Nephron (organoid): ENCODE measurements at regions not wholly inside any gene's neighbourhood (a gene's known extent, or its start where the extent isn't known, plus 50 kb on each side); places are given as distances from the start of the nearest gene placed in this dataset.

Experiments
- H3K27ac Mint-ChIP-seq, 3 experiments: 2 replicates each; pipeline ENCODE4 v1.8.0; 2020; ENCODE audit warnings: mixed read lengths in 3 of 3, mild to moderate bottlenecking in 2 of 3, moderate library complexity in 1 of 3
- H3K27me3 Mint-ChIP-seq: 2 replicates; pipeline ENCODE4 v1.8.0; 2021; ENCODE audit warnings: low read depth, mild to moderate bottlenecking, moderate library complexity, mixed read lengths
- H3K36me3 Mint-ChIP-seq: 2 replicates; pipeline ENCODE4 v1.8.0; 2020; ENCODE audit warnings: low read depth, mixed read lengths
- H3K4me1 Mint-ChIP-seq: 2 replicates; pipeline ENCODE4 v1.8.0; 2020; ENCODE audit warnings: mixed read lengths
- H3K4me3 Mint-ChIP-seq, 3 experiments: 2 replicates each; pipeline ENCODE4 v1.8.0; 2020; ENCODE audit warnings: mild to moderate bottlenecking in 3 of 3, mixed read lengths in 3 of 3, moderate library complexity in 2 of 3
- H3K9me3 Mint-ChIP-seq: 2 replicates; pipeline ENCODE4 v1.8.0; 2020; ENCODE audit warnings: mixed read lengths
- CTCF ChIP-seq, 3 experiments: fragments of 200-600 bp; sonication (generic); IDR thresholded peaks; one replicate each; pipeline ENCODE4 v1.5.0; 2021; ENCODE audit warnings: antibody characterized with exemption in 3 of 3; ENCODE audit not compliant: unreplicated experiment in 3 of 3

- TF ChIP-seq CTCF (IDR thresholded peaks at IDR 0.05; ENCODE audit: unreplicated experiment in 3 of 3): no peak
- Mint-ChIP-seq H3K36me3 (no peaks in the 10 kb centered on the region), H3K4me3 (no peak overlapping the region), H3K27me3 (no peaks in the 10 kb centered on the region), H3K4me1 (peaks cover 4% of the 10 kb centered on the region), H3K27ac (peak overlapping the region in 2 of 3 experiments; percentile 24 to 26), H3K9me3 (no peaks in the 10 kb centered on the region)
Measured at GRCh38 chr3:159584421-159584820, 404.2 kb upstream of the IL12A start.

- Mint-ChIP-seq H3K36me3 (no peaks in the 10 kb centered on the region), H3K27me3 (no peaks in the 10 kb centered on the region), H3K4me3 (no peak overlapping the region), H3K27ac (no peak overlapping the region), H3K9me3 (no peaks in the 10 kb centered on the region), H3K4me1 (no peaks in the 10 kb centered on the region)
- peak; percentile 58 to 68 (median 62) for TF ChIP-seq CTCF (IDR thresholded peaks at IDR 0.05; ENCODE audit: unreplicated experiment in 3 of 3)
Measured at GRCh38 chr3:159586571-159587202, 401.9 kb upstream of the IL12A start.

- Mint-ChIP-seq H3K9me3 (peaks cover 9% of the 10 kb centered on the region), H3K4me1 (no peaks in the 10 kb centered on the region), H3K36me3 (no peaks in the 10 kb centered on the region), H3K27ac (no peak overlapping the region), H3K4me3 (no peak overlapping the region), H3K27me3 (peaks cover 4% of the 10 kb centered on the region)
- TF ChIP-seq CTCF (IDR thresholded peaks at IDR 0.05; ENCODE audit: unreplicated experiment in 3 of 3): no peak
Measured at GRCh38 chr3:159593927-159594605, 394.6 kb upstream of the IL12A start.

- Mint-ChIP-seq H3K4me1 (no peaks in the 10 kb centered on the region), H3K36me3 (peaks cover 8% of the 10 kb centered on the region), H3K27ac (no peak overlapping the region), H3K4me3 (no peak overlapping the region), H3K9me3 (peaks cover 30% of the 10 kb centered on the region), H3K27me3 (peaks cover 5% of the 10 kb centered on the region)
- TF ChIP-seq CTCF (IDR thresholded peaks at IDR 0.05; ENCODE audit: unreplicated experiment in 3 of 3): no peak
Measured at GRCh38 chr3:159600291-159600690, 388.3 kb upstream of the IL12A start.

DNA sequence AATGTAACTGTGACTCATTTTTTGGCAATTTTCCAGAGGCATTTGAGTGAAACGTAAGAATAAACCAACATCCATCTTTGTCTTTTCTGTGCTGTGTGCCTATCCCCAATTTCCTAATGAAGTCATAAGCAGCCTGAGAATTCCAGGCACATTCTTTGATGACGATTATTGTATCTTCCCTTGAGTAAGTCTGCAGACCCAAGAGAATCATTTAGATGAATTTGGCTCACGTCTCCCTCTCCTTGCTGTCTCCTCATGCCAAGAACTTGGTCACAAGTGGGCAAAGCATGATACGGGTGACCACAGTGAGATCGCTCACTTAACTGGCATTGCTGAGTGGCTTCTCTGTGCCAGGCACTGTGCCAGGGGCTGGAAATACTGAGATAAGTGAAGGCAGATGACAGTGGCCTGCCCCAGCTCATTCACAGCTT lies 384.5 kb upstream of the IL12A start:
- no peaks in the 10 kb centered on the region for H3K4me1 Mint-ChIP-seq
- H3K27ac Mint-ChIP-seq: no peak overlapping the region
- H3K9me3 Mint-ChIP-seq: peaks cover 21% of the 10 kb centered on the region
- H3K4me3 Mint-ChIP-seq: no peak overlapping the region
- peaks cover 14% of the 10 kb centered on the region for H3K27me3 Mint-ChIP-seq
- no peak for TF ChIP-seq CTCF (IDR thresholded peaks at IDR 0.05; ENCODE audit: unreplicated experiment in 3 of 3)
- peaks cover 8% of the 10 kb centered on the region for H3K36me3 Mint-ChIP-seq

GRCh38 chr3:159605101-159605500 lies 383.5 kb upstream of the IL12A start:
- no peaks in the 10 kb centered on the region for H3K4me1 Mint-ChIP-seq
- peaks cover 12% of the 10 kb centered on the region for H3K9me3 Mint-ChIP-seq
- no peak overlapping the region for H3K4me3 Mint-ChIP-seq
- no peak overlapping the region for H3K27ac Mint-ChIP-seq
- peaks cover 14% of the 10 kb centered on the region for H3K27me3 Mint-ChIP-seq
- H3K36me3 Mint-ChIP-seq: peaks cover 4% of the 10 kb centered on the region
- no peak for TF ChIP-seq CTCF (IDR thresholded peaks at IDR 0.05; ENCODE audit: unreplicated experiment in 3 of 3)
